T-cell (primary cell): ENCODE measurements at regions not wholly inside any gene's neighbourhood (a gene's known extent, or its start where the extent isn't known, plus 50 kb on each side); places are given as distances from the start of the nearest gene placed in this dataset.

Experiments
- ATAC-seq, 4 experiments: fragments of 200-7000 bp in 3 of 4; fragments of 150-1000 bp in 1 of 4; cut with Tn5 transposase; replicated peaks in 1 of 4; 1 replicate in 3 of 4; 2 replicates in 1 of 4; pipeline ENCODE4 v1.10.0; 2021; ENCODE audit warnings: moderate library complexity in 3 of 4, mild to moderate bottlenecking in 2 of 4, moderate number of reproducible peaks in 1 of 4
- CTCF ChIA-PET, 2 donors: fragments of 300-600 bp; sonication (Branson Sonifier 250); formaldehyde crosslinking; loops; one replicate each; lab custom pipeline; 2022; ENCODE audit warnings: antibody characterized with exemption in 2 of 2; lab: Charles Lee
- POLR2A ChIA-PET, 2 donors: fragments of 300-600 bp; sonication (Branson Sonifier 250); formaldehyde crosslinking; loops; one replicate each; lab custom pipeline; 2022; ENCODE audit warnings: antibody characterized with exemption in 2 of 2; lab: Charles Lee
- DNase-seq, 35 experiments: peaks; one replicate each; pipeline versions ENCODE4 v3.0.0 to v3.0.0-alpha.2; 2013 to 2023
- H3K27ac ChIP-seq: one replicate; pipeline ENCODE4 v1.5.1; 2013; ENCODE audit warnings: low read length
- H3K27me3 ChIP-seq, 2 experiments: replicated peaks in 1 of 2; 1 replicate in 1 of 2; 2 replicates in 1 of 2; pipeline versions ENCODE4 v1.6.1 to v1.7.0; 2013; ENCODE audit warnings: low read length in 1 of 2, mixed read lengths in 1 of 2; ENCODE audit not compliant: control insufficient read depth in 2 of 2, insufficient read depth in 2 of 2; ENCODE audit errors: extremely low read depth in 1 of 2
- H3K36me3 ChIP-seq, 2 donors: 1 replicate in 1 of 2; 2 replicates in 1 of 2; pipeline versions ENCODE4 v1.6.1 to v1.7.0; 2013; ENCODE audit warnings: low read length in 1 of 2; ENCODE audit not compliant: control insufficient read depth in 2 of 2, insufficient read depth in 1 of 2; ENCODE audit errors: extremely low read depth in 1 of 2
- H3K4me1 ChIP-seq, 2 experiments: 1 replicate in 1 of 2; 2 replicates in 1 of 2; pipeline versions ENCODE4 v1.6.1 to v1.7.0; 2013; ENCODE audit warnings: low read length in 2 of 2, mixed read lengths in 1 of 2; ENCODE audit not compliant: insufficient read depth in 2 of 2, control insufficient read depth in 1 of 2; ENCODE audit errors: extremely low read depth in 1 of 2
- H3K4me3 ChIP-seq, 2 donors: 1 replicate in 1 of 2; 2 replicates in 1 of 2; pipeline versions ENCODE4 v1.5.1 to v1.7.0; 2013; ENCODE audit warnings: mild to moderate bottlenecking in 2 of 2, low read length in 1 of 2, moderate library complexity in 1 of 2; ENCODE audit not compliant: control insufficient read depth in 1 of 2; ENCODE audit errors: extremely low read depth in 1 of 2
- H3K9me3 ChIP-seq: 2 replicates; pipeline ENCODE4 v1.7.0; 2013
- H3K27ac Mint-ChIP-seq, 2 donors: one replicate each; pipeline ENCODE4 v1.8.0; 2020 to 2021; ENCODE audit warnings: mild to moderate bottlenecking in 2 of 2, mixed read lengths in 2 of 2
- H3K27me3 Mint-ChIP-seq, 2 donors: one replicate each; pipeline ENCODE4 v1.8.0; 2021 to 2022; ENCODE audit warnings: mixed read lengths in 2 of 2
- H3K36me3 Mint-ChIP-seq: one replicate; pipeline ENCODE4 v1.8.0; 2021; ENCODE audit warnings: mixed read lengths
- H3K4me1 Mint-ChIP-seq, 3 donors: one replicate each; pipeline ENCODE4 v1.8.0; 2020 to 2022; ENCODE audit warnings: mixed read lengths in 3 of 3, mild to moderate bottlenecking in 1 of 3
- H3K4me3 Mint-ChIP-seq, 3 donors: one replicate each; pipeline ENCODE4 v1.8.0; 2020 to 2022; ENCODE audit warnings: mild to moderate bottlenecking in 3 of 3, mixed read lengths in 3 of 3, moderate library complexity in 3 of 3
- H3K9me3 Mint-ChIP-seq, 3 donors: one replicate each; pipeline ENCODE4 v1.8.0; 2020 to 2022; ENCODE audit warnings: mixed read lengths in 3 of 3
- WGBS: methylation state at CpG from one replicate; pipeline ENCODE4 v1.1.5; 2013; ENCODE audit warnings: missing lambda C conversion rate; ENCODE audit not compliant: insufficient coverage; 5-methylcytosine and 5-hydroxymethylcytosine counted together

DNA sequence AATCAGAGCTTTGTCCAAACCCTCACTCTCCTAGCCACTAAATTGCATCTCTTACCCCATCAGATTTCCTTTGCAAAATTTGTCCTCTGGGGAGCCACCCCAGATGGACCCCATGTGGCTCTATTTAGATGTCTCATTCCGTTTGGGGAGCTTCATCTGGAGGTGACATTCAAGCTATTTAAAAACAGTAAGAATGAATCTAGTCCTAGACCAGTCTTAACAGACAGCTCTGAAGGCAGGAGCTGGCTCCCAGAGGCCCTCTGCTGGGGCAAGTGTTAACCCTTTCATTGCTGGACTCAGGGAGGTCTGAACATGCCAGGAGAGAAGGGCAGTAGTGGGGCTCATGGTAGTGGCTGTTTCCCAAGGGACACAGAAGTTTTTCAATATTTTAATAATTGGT, 59.2 kb downstream of the RPL37A start:
- peaks cover 10 to 17% of the 10 kb centered on the region in 2 donors for H3K27me3 Mint-ChIP-seq
- POLR2A ChIA-PET = no interaction called here
- Histone ChIP-seq H3K4me1 (peaks cover 0 to 23% of the 10 kb centered on the region in 2 experiments), H3K36me3 (no peaks in the 10 kb centered on the region), H3K27ac (no peak overlapping the region), H3K27me3 (no peaks in the 10 kb centered on the region), H3K4me3 (no peak overlapping the region), H3K9me3 (no peaks in the 10 kb centered on the region)
- no peak for ATAC-seq
- H3K36me3 Mint-ChIP-seq = no peaks in the 10 kb centered on the region
- H3K4me3 Mint-ChIP-seq = no peak overlapping the region
- CTCF ChIA-PET = no interaction called here
- no peak overlapping the region for H3K27ac Mint-ChIP-seq
- 89% methylated on average over 1 of the region's 1 CpG for WGBS
- DNase-seq = no peak
- peaks cover 0 to 6% (median 0%) of the 10 kb centered on the region in 3 donors for H3K4me1 Mint-ChIP-seq
- H3K9me3 Mint-ChIP-seq = no peaks in the 10 kb centered on the region

DNA sequence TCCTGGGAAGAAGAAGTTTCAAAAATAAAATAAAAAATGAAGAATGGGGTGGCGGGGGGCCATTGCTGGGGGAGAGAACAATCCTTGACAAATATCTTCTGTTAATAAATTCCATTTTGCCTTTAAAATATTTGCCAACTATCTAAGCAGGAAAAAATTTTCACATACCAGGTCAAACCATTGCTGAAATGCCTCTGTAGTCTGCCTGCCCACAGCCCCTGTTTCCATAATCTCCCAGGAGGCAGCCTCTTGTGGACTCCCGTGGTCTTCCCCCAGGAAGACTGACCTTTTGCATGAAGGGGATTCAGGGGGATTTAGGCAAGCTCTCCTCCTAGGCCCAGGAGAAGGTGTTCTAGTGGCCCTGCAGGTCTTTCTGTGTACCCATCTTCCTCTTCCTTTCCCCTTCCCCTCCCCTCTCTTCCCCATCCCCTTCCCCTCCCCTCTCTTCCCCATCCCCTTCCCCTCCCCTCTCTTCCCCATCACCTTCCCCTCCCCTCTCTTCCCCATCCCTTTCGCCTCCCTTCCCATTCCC, 61.0 kb downstream of the RPL37A start:
- Histone ChIP-seq H3K4me3 (no peak overlapping the region), H3K36me3 (no peaks in the 10 kb centered on the region), H3K9me3 (no peaks in the 10 kb centered on the region), H3K4me1 (peaks cover 0 to 9% of the 10 kb centered on the region in 2 experiments), H3K27ac (no peak overlapping the region), H3K27me3 (no peaks in the 10 kb centered on the region)
- Mint-ChIP-seq H3K4me3 (no peak overlapping the region), H3K9me3 (no peaks in the 10 kb centered on the region), H3K27ac (no peak overlapping the region), H3K27me3 (peaks cover 17 to 18% of the 10 kb centered on the region in 2 donors), H3K36me3 (no peaks in the 10 kb centered on the region), H3K4me1 (peaks cover 0 to 3% (median 0%) of the 10 kb centered on the region in 3 donors)
- POLR2A ChIA-PET = no interaction called here
- ATAC-seq (no peak), DNase-seq (no peak)
- WGBS = 60% methylated on average over 1 of the region's 3 CpGs
- CTCF ChIA-PET = no interaction called here

DNA sequence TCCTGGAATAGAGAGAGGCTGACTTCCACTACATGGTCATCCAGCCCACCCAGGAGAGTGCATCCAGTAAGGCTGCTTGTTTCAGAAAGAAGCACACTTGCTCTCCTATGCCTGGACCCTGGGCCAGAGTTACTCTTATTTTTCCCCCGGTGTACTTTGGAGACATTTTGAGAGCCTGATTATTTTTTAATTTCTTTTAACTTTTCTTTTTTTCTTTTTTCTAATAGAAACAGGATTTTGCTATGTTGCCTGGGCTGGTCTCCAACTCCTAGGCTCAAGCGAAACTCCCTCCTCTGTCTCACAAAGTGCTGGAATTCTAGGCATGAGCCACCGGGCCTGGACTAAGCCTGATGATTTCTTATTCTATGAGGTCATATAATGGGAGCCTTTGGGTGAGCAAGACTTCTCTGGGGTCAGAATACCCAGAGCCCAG, 62.2 kb downstream of the RPL37A start:
- ChIA-PET CTCF (no interaction called here), POLR2A (no interaction called here)
- Mint-ChIP-seq H3K27me3 (peaks cover 17 to 18% of the 10 kb centered on the region in 2 donors), H3K4me3 (no peak overlapping the region), H3K4me1 (no peaks in the 10 kb centered on the region), H3K27ac (no peak overlapping the region), H3K36me3 (no peaks in the 10 kb centered on the region), H3K9me3 (no peaks in the 10 kb centered on the region)
- Histone ChIP-seq H3K36me3 (no peaks in the 10 kb centered on the region), H3K4me3 (no peak overlapping the region), H3K27ac (no peak overlapping the region), H3K9me3 (no peaks in the 10 kb centered on the region), H3K4me1 (no peaks in the 10 kb centered on the region), H3K27me3 (no peaks in the 10 kb centered on the region)
- WGBS = no CpG with 5 or more reads among the region's 3 CpGs
- DNase-seq = no peak
- ATAC-seq = no peak

DNA sequence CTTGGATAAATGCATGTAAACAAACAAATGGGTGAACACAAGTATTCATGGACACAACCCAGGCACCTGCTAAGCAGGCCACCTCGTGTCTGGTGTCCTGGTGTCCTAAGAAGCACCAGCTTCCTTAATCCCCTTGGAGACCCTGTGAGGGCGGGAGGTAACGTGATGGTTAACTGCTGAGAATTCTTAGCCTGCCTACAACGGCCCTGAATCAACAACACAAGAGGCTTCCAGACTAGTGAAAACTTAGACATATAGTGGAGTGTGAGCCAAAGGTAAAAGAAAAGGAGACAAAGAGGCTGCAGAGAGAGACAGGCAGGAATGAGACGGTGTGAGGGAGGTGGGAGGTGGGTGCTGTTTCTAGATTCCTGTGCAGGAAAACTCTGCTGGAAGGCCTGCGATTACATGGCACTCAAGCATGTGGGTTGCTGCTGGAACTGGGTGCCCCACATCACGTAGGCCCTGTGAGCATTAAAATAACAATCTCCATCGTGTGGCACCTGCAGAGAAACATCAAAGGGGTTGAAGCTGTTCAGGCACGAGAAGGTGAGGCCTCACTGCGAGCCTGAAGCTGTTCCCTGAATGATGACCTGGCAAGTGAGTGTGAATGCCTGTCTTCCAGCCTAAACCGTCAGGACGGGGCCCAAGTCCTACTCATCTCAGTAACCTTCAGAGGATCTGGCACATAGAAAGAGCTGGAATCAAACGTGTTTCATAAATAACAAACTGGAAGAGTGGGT, 64.2 kb downstream of the RPL37A start:
- 67% methylated on average over 8 of the region's 13 CpGs for WGBS
- H3K4me1 ChIP-seq = no peaks in the 10 kb centered on the region
- Mint-ChIP-seq H3K27ac (no peak overlapping the region), H3K36me3 (no peaks in the 10 kb centered on the region), H3K4me3 (no peak overlapping the region), H3K4me1 (no peaks in the 10 kb centered on the region), H3K9me3 (no peaks in the 10 kb centered on the region), H3K27me3 (peaks cover 19 to 25% of the 10 kb centered on the region in 2 donors)
- H3K9me3 ChIP-seq = no peaks in the 10 kb centered on the region
- H3K27ac ChIP-seq = no peak overlapping the region
- CTCF ChIA-PET = no interaction called here
- H3K27me3 ChIP-seq = no peaks in the 10 kb centered on the region
- H3K4me3 ChIP-seq = no peak overlapping the region
- ATAC-seq (no peak), DNase-seq (no peak)
- POLR2A ChIA-PET = no interaction called here
- H3K36me3 ChIP-seq = no peaks in the 10 kb centered on the region

DNA sequence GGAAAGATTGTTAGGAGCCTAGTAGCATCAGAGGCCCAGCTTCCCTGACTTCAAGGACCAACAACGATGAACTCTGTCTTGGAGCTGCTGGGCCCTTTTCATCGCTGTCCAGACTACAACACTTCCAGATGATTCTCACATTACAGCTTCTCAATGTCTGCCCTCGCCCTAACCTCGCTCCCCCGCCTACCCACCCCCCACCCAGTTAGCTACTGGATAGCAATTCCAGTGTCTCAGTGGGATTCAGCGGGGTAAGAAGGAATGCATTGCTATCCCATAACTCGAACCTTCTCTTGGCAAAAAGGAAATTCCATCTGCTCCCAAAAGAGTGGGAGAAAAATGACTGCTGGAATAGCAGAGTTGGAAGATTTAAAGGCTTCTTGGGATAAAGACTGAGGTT, 65.0 kb downstream of the RPL37A start:
- no peak overlapping the region for H3K27ac Mint-ChIP-seq
- no peaks in the 10 kb centered on the region for H3K9me3 Mint-ChIP-seq
- Histone ChIP-seq H3K9me3 (no peaks in the 10 kb centered on the region), H3K4me3 (no peak overlapping the region), H3K4me1 (no peaks in the 10 kb centered on the region), H3K27ac (no peak overlapping the region), H3K36me3 (no peaks in the 10 kb centered on the region), H3K27me3 (no peaks in the 10 kb centered on the region)
- no peak overlapping the region for H3K4me3 Mint-ChIP-seq
- ChIA-PET POLR2A (no interaction called here), CTCF (no interaction called here)
- H3K36me3 Mint-ChIP-seq = no peaks in the 10 kb centered on the region
- no peak for ATAC-seq
- no peaks in the 10 kb centered on the region for H3K4me1 Mint-ChIP-seq
- peaks cover 19 to 26% of the 10 kb centered on the region in 2 donors for H3K27me3 Mint-ChIP-seq
- 90% methylated on average over 2 of the region's 7 CpGs for WGBS
- no peak for DNase-seq

DNA sequence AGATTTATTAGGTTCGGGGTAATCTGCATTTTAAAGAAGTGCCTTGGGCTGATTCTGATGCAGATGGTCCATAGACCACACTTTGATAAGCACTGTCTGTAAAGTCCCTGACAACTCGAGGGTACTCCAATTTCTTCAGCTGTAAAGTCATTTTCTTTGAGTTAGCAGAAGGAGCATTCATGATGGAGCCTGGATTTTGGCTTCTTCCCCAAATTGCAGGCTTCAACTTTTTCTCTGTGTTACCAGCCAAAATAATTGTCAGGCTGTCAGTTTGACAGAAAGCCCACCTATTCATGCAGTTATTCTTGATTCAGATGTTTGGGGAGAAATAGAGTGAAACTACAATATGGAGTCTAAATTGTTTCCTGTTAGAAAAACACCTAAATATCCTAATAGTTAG, 66.0 kb downstream of the RPL37A start:
- Histone ChIP-seq H3K4me1 (no peaks in the 10 kb centered on the region), H3K9me3 (no peaks in the 10 kb centered on the region), H3K27ac (no peak overlapping the region), H3K27me3 (no peaks in the 10 kb centered on the region), H3K4me3 (no peak overlapping the region), H3K36me3 (no peaks in the 10 kb centered on the region)
- no peaks in the 10 kb centered on the region for H3K4me1 Mint-ChIP-seq
- POLR2A ChIA-PET = no interaction called here
- H3K9me3 Mint-ChIP-seq = no peaks in the 10 kb centered on the region
- DNase-seq (no peak), ATAC-seq (no peak)
- peaks cover 24 to 35% of the 10 kb centered on the region in 2 donors for H3K27me3 Mint-ChIP-seq
- no peak overlapping the region for H3K27ac Mint-ChIP-seq
- no peaks in the 10 kb centered on the region for H3K36me3 Mint-ChIP-seq
- WGBS = 50% methylated on average over 2 of the region's 2 CpGs
- CTCF ChIA-PET = no interaction called here
- H3K4me3 Mint-ChIP-seq = no peak overlapping the region
